B cell (primary cell): ENCODE measurements at regions not wholly inside any gene's neighbourhood (a gene's known extent, or its start where the extent isn't known, plus 50 kb on each side); places are given as distances from the start of the nearest gene placed in this dataset.

Source experiments
- ATAC-seq: fragments of 200-7000 bp; cut with Tn5 transposase; one replicate; pipeline ENCODE4 v1.10.0; 2021; ENCODE audit warnings: low read depth, mild to moderate bottlenecking, moderate number of reproducible peaks, moderate library complexity
- CTCF ChIA-PET: fragments of 350-600 bp; sonication (Branson Sonifier 250); formaldehyde crosslinking; loops from one replicate; lab custom pipeline; 2021; ENCODE audit warnings: antibody characterized with exemption, inconsistent platforms; lab: Charles Lee
- POLR2A ChIA-PET: fragments of 350-600 bp; sonication (Branson Sonifier 250); formaldehyde crosslinking; loops from one replicate; lab custom pipeline; 2021; ENCODE audit warnings: antibody characterized with exemption; lab: Charles Lee
- DNase-seq: peaks from one replicate; pipeline ENCODE4 v3.0.0; 2013
- H2AFZ ChIP-seq: 2 replicates; pipeline ENCODE4 v1.6.1; 2012; ENCODE audit warnings: mild to moderate bottlenecking, low read depth, low read length; ENCODE audit not compliant: insufficient read depth, poor library complexity, severe bottlenecking
- H3K27ac ChIP-seq, 2 donors: 1 replicate in 1 of 2; 2 replicates in 1 of 2; pipeline ENCODE4 v1.5.1; 2012 to 2013; ENCODE audit warnings: low read length in 2 of 2, mild to moderate bottlenecking in 2 of 2, moderate library complexity in 1 of 2
- H3K27me3 ChIP-seq, 4 experiments: fragments of 200-600 bp in 1 of 4; sonication (generic) in 1 of 4; replicated peaks in 1 of 4; 1 replicate in 2 of 4; 2 replicates in 2 of 4; pipeline versions ENCODE4 v1.6.1 to v1.7.0; 2013 to 2016; ENCODE audit warnings: low read length in 3 of 4, mild to moderate bottlenecking in 2 of 4, mixed read lengths in 1 of 4, moderate library complexity in 1 of 4; ENCODE audit not compliant: insufficient read depth in 4 of 4, control insufficient read depth in 3 of 4; ENCODE audit errors: control extremely low read depth in 1 of 4
- H3K36me3 ChIP-seq, 2 experiments: replicated peaks in 1 of 2; 1 replicate in 1 of 2; 2 replicates in 1 of 2; pipeline versions ENCODE4 v1.6.1 to v1.7.1; 2013; ENCODE audit warnings: low read length in 1 of 2; ENCODE audit not compliant: insufficient read depth in 2 of 2, control insufficient read depth in 1 of 2; ENCODE audit errors: control extremely low read depth in 1 of 2, extremely low read depth in 1 of 2
- H3K4me1 ChIP-seq, 2 donors: fragments of 200-600 bp in 1 of 2; sonication (generic) in 1 of 2; 1 replicate in 1 of 2; 2 replicates in 1 of 2; pipeline versions ENCODE4 v1.5.1 to v1.6.1; 2013 to 2017; ENCODE audit warnings: low read length in 2 of 2; ENCODE audit not compliant: control insufficient read depth in 2 of 2, insufficient read depth in 2 of 2
- H3K4me2 ChIP-seq: replicated peaks from 2 replicates; pipeline ENCODE3; 2012; ENCODE audit warnings: mild to moderate bottlenecking, low read depth, low read length; ENCODE audit not compliant: poor library complexity, severe bottlenecking
- H3K4me3 ChIP-seq, 5 experiments: fragments of 200-600 bp in 1 of 5; sonication (generic) in 1 of 5; 1 replicate in 3 of 5; 2 replicates in 2 of 5; pipeline versions ENCODE4 v1.5.1 to v1.7.0; 2011 to 2016; ENCODE audit warnings: low read length in 4 of 5, mild to moderate bottlenecking in 4 of 5, low read depth in 2 of 5, control low read depth in 1 of 5, moderate library complexity in 1 of 5; ENCODE audit not compliant: insufficient read depth in 1 of 5; ENCODE audit errors: control extremely low read depth in 1 of 5, extremely low read depth in 1 of 5
- H3K79me2 ChIP-seq: fragments of 200-600 bp; sonication (generic); one replicate; pipeline ENCODE4 v1.6.0; 2016; ENCODE audit warnings: low read length; ENCODE audit not compliant: control insufficient read depth, insufficient read depth
- H3K9ac ChIP-seq: fragments of 200-600 bp; sonication (generic); 2 replicates; pipeline ENCODE4 v1.6.1; 2017; ENCODE audit warnings: mild to moderate bottlenecking, low read length, moderate library complexity
- H3K9me3 ChIP-seq, 3 donors: one replicate each; pipeline versions ENCODE4 v1.6.1 to v1.7.1; 2013; ENCODE audit warnings: low read length in 2 of 3; ENCODE audit not compliant: control insufficient read depth in 2 of 3, insufficient read depth in 1 of 3; ENCODE audit errors: control extremely low read depth in 1 of 3
- H4K20me1 ChIP-seq: 2 replicates; pipeline ENCODE4 v1.6.0; 2012; ENCODE audit warnings: mild to moderate bottlenecking, low read length; ENCODE audit not compliant: insufficient read depth, control insufficient read depth, poor library complexity, severe bottlenecking
- H3K27ac Mint-ChIP-seq: one replicate; pipeline ENCODE4 v1.8.0; 2021; ENCODE audit warnings: mixed read lengths
- H3K27me3 Mint-ChIP-seq: one replicate; pipeline ENCODE4 v1.8.0; 2021; ENCODE audit warnings: mixed read lengths
- H3K4me1 Mint-ChIP-seq: one replicate; pipeline ENCODE4 v1.8.0; 2021; ENCODE audit warnings: mixed read lengths
- H3K4me3 Mint-ChIP-seq: one replicate; pipeline ENCODE4 v1.8.0; 2021; ENCODE audit warnings: mixed read lengths
- H3K9me3 Mint-ChIP-seq: one replicate; pipeline ENCODE4 v1.8.0; 2022; ENCODE audit warnings: mixed read lengths; ENCODE audit not compliant: insufficient read depth
- EZH2 ChIP-seq: IDR thresholded peaks from 2 replicates; pipeline ENCODE4 v1.6.1; 2012; ENCODE audit warnings: borderline replicate concordance, low read depth, mild to moderate bottlenecking, moderate library complexity, low read length; ENCODE audit not compliant: insufficient read depth, poor library complexity, severe bottlenecking
- WGBS: methylation state at CpG from one replicate; pipeline ENCODE4 v1.1.5; 2013; ENCODE audit warnings: missing lambda C conversion rate; ENCODE audit not compliant: insufficient coverage; 5-methylcytosine and 5-hydroxymethylcytosine counted together
- intact Hi-C: fragments of 100-400 bp; cut with micrococcal nuclease; formaldehyde crosslinking; loops from one replicate; pipeline ENCODE4 v1.10.0; 2022
- TF ChIP-seq, protein P1 (sequence below): fragments of 200-600 bp; IDR thresholded peaks from one replicate; pipeline ENCODE4 v1.8.0; 2022; ENCODE audit warnings: antibody characterized with exemption, mild to moderate bottlenecking

DNA sequence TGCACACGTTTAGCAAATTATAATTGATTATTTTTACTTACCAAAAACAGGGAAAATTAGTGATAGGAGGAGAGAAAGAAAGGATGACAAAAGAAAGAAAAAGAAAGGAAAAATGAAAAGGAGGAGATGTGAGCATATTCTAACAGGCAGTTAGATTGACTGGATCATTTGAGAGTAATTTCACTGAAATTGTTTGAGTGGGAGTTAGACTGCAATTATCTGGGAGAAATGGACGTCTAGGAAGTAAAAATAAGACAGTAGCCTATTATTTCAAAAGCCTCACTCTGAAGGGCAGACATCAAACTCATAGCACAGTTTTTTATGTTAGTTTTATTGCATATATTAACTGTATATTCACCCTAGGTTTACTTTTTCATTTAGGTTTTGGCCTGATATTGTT, 272.8 kb upstream of the POU1F1 start:
- Histone ChIP-seq H3K4me1 (no peaks in the 10 kb centered on the region), H3K9ac (no peak overlapping the region), H3K4me2 (no peak overlapping the region), H3K4me3 (no peak overlapping the region), H3K79me2 (no peaks in the 10 kb centered on the region), H4K20me1 (no peaks in the 10 kb centered on the region), H2AFZ (no peak overlapping the region), H3K36me3 (no peaks in the 10 kb centered on the region), H3K27ac (no peak overlapping the region), H3K9me3 (no peaks in the 10 kb centered on the region), H3K27me3 (no peaks in the 10 kb centered on the region)
- Mint-ChIP-seq H3K9me3 (no peaks in the 10 kb centered on the region), H3K27ac (no peak overlapping the region), H3K27me3 (peaks cover 4% of the 10 kb centered on the region), H3K4me1 (no peaks in the 10 kb centered on the region), H3K4me3 (no peak overlapping the region)
- CTCF ChIA-PET, result no interaction called here
- whole genome bisulfite sequencing, result no CpG with 5 or more reads among the region's 2 CpGs
- intact Hi-C loops, result no loop called here
- TF ChIP-seq EZH2, result no peak
- TF ChIP-seq, protein P1, sequence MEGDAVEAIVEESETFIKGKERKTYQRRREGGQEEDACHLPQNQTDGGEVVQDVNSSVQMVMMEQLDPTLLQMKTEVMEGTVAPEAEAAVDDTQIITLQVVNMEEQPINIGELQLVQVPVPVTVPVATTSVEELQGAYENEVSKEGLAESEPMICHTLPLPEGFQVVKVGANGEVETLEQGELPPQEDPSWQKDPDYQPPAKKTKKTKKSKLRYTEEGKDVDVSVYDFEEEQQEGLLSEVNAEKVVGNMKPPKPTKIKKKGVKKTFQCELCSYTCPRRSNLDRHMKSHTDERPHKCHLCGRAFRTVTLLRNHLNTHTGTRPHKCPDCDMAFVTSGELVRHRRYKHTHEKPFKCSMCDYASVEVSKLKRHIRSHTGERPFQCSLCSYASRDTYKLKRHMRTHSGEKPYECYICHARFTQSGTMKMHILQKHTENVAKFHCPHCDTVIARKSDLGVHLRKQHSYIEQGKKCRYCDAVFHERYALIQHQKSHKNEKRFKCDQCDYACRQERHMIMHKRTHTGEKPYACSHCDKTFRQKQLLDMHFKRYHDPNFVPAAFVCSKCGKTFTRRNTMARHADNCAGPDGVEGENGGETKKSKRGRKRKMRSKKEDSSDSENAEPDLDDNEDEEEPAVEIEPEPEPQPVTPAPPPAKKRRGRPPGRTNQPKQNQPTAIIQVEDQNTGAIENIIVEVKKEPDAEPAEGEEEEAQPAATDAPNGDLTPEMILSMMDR, result no peak
- ATAC-seq, result no peak
- DNase-seq, result no peak
- POLR2A ChIA-PET, result no interaction called here

GRCh38 chr3:87548271-87548670, 271.9 kb upstream of the POU1F1 start:
- WGBS, result 75% methylated on average over 3 of the region's 4 CpGs
- CTCF ChIA-PET, result no interaction called here

More at GRCh38 chr3:87548271-87548670, 271.9 kb upstream of the POU1F1 start:
- H3K27me3 ChIP-seq, result no peaks in the 10 kb centered on the region
- Mint-ChIP-seq H3K27me3 (peaks cover 4% of the 10 kb centered on the region), H3K4me3 (no peak overlapping the region), H3K4me1 (no peaks in the 10 kb centered on the region), H3K27ac (no peak overlapping the region), H3K9me3 (no peaks in the 10 kb centered on the region)
- intact Hi-C loops, result no loop called here
- no peaks in the 10 kb centered on the region for H4K20me1 ChIP-seq
- POLR2A ChIA-PET, result no interaction called here
- H3K9ac ChIP-seq, result no peak overlapping the region
- no peaks in the 10 kb centered on the region for H3K9me3 ChIP-seq
- no peak overlapping the region for H2AFZ ChIP-seq
- no peak overlapping the region for H3K4me3 ChIP-seq
- no peaks in the 10 kb centered on the region for H3K4me1 ChIP-seq
- ATAC-seq, result no peak
- TF ChIP-seq, protein P1, result no peak
- H3K36me3 ChIP-seq, result no peaks in the 10 kb centered on the region
- H3K4me2 ChIP-seq, result no peak overlapping the region
- no peak overlapping the region for H3K27ac ChIP-seq
- no peaks in the 10 kb centered on the region for H3K79me2 ChIP-seq
- no peak for DNase-seq
